ENCODE measurements at regions not wholly inside any gene's neighbourhood (a gene's known extent, or its start where the extent isn't known, plus 50 kb on each side); places are given as distances from the start of the nearest gene placed in this dataset.
A peak's percentile ranks its signal among the peaks of the same experiment; 100 is the strongest.

DNA sequence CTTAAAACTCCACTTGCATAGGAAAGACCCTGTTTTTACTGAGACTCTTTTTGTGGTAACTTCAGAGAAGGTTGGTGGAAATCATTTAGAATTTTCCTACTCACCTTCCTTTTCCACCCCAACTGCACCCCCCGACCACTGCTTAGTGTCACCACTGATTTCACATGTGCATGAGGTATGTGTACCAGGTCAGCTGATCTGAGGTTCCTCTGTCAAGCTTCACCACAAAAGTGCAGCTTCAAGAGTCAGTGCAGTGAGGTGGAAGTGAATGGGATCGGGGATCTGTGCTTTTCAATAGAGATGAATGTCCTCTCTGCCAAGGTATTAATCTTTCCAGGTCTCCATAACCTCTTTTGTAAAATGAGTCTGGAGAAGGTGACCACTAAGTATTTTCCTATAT is 260.5 kb upstream of the WWC1 start:
- no peaks in the 10 kb centered on the region for H3K36me3 ChIP-seq (ENCODE audit: control insufficient read depth, insufficient read depth, low read length)
- H3K4me1 ChIP-seq (ENCODE audit: control insufficient read depth, insufficient read depth, low read length): no peaks in the 10 kb centered on the region
- no CpG with 5 or more reads among the region's 2 CpGs for WGBS (ENCODE audit: insufficient coverage, insufficient read length)
- H3K27ac ChIP-seq (ENCODE audit: low read length): no peak overlapping the region
- no peak overlapping the region for H3K4me3 ChIP-seq (ENCODE audit: low read length)
- H3K9me3 ChIP-seq (ENCODE audit: control insufficient read depth, insufficient read depth, low read length): no peaks in the 10 kb centered on the region
- H3K27me3 ChIP-seq (ENCODE audit: control insufficient read depth, insufficient read depth, low read length): no peaks in the 10 kb centered on the region
- DNase-seq (ENCODE audit: low read depth, low spot score): no peak

DNA sequence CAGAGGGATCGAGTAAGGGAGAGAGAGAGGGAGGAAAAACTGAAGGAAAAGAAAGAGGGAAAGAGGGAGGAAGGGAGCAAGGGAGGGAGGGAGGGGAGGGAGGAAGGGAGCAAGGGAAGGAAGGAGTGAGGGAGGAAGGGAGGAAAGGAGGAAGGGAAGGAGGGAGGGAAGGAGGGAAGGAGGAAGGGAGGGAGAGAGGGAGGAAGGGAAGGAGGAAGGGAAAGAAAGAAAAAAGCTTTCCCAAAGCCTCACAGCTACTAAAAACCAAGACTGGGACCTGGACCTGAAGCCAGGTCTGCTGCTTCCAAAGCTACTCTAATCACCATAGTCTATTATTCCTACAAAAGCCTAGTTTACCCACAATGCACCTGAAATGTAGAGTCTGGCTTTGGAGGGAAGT is 259.8 kb upstream of the WWC1 start:
- no CpG with 5 or more reads among the region's 1 CpG for WGBS (ENCODE audit: insufficient coverage, insufficient read length)
- Histone ChIP-seq H3K36me3 (ENCODE audit: control insufficient read depth, insufficient read depth, low read length) (no peaks in the 10 kb centered on the region), H3K27me3 (ENCODE audit: control insufficient read depth, insufficient read depth, low read length) (no peaks in the 10 kb centered on the region), H3K9me3 (ENCODE audit: control insufficient read depth, insufficient read depth, low read length) (no peaks in the 10 kb centered on the region), H3K27ac (ENCODE audit: low read length) (no peak overlapping the region), H3K4me3 (ENCODE audit: low read length) (no peak overlapping the region), H3K4me1 (ENCODE audit: control insufficient read depth, insufficient read depth, low read length) (no peaks in the 10 kb centered on the region)
- DNase-seq (ENCODE audit: low read depth, low spot score): no peak

DNA sequence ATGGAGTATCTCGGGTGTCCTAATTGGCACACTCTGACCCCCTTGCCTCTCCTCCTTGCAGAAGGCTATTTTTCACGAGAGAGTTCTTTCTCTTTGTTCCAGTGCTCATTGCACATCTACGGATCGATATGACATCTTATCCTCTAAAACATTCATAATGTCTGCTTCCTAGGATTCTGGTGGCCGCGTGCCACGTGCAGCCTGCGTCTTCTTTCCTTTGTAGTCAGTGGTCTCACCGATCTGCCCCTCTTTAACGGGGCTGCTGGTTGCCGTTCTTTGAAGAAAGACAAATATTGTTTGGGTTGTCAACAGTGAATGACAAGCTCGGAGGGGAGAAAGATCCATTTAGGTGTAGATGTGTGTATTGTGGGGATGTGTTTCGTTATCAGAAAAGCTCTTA is 252.4 kb upstream of the WWC1 start:
- Histone ChIP-seq H3K27me3 (ENCODE audit: control insufficient read depth, insufficient read depth, low read length) (no peaks in the 10 kb centered on the region), H3K36me3 (ENCODE audit: control insufficient read depth, insufficient read depth, low read length) (no peaks in the 10 kb centered on the region), H3K9me3 (ENCODE audit: control insufficient read depth, insufficient read depth, low read length) (no peaks in the 10 kb centered on the region), H3K4me1 (ENCODE audit: control insufficient read depth, insufficient read depth, low read length) (peaks cover 2% of the 10 kb centered on the region; the same call in 1 of the 2 replicates), H3K27ac (ENCODE audit: low read length) (no peak overlapping the region), H3K4me3 (ENCODE audit: low read length) (no peak overlapping the region)
- no peak for DNase-seq (ENCODE audit: low read depth, low spot score)
- no CpG with 5 or more reads among the region's 13 CpGs for WGBS (ENCODE audit: insufficient coverage, insufficient read length)

DNA sequence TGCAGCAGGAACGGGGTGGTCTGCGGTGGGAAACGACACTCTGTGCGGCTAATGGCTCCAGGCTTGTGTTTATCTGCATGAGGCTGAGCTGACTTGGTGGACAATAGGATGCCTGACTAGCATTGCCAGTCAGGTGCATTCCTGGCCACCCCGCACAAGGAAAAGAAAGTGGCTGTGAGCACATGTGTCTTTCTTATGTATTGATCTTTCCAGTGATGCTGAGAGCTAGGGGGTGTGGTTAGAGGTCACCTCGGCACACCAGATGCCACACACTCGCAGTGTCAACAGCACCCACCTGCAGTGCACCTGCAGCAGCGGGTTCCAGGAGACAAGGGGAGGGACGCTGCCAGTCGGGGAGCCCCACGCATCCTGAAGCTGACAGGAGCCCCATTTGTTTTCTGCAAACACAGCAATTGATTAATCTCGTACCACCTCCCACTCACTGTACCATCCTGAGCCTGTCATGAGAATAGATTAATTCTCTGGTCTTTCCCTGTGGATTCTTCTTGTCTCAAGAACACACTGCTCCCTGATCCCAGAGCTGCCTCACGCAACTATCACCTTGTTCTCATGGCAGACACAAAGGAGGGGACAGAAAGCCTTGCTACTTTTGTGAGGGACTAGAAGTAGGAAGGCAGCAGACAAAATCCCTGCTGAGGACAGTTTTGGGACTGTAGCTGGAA is 251.7 kb upstream of the WWC1 start:
- Histone ChIP-seq H3K27me3 (ENCODE audit: control insufficient read depth, insufficient read depth, low read length) (no peaks in the 10 kb centered on the region), H3K4me1 (ENCODE audit: control insufficient read depth, insufficient read depth, low read length) (peaks cover 2% of the 10 kb centered on the region; the same call in 1 of the 2 replicates), H3K9me3 (ENCODE audit: control insufficient read depth, insufficient read depth, low read length) (no peaks in the 10 kb centered on the region), H3K27ac (ENCODE audit: low read length) (no peak overlapping the region), H3K36me3 (ENCODE audit: control insufficient read depth, insufficient read depth, low read length) (no peaks in the 10 kb centered on the region), H3K4me3 (ENCODE audit: low read length) (no peak overlapping the region)
- no peak for DNase-seq (ENCODE audit: low read depth, low spot score)
- no CpG with 5 or more reads among the region's 13 CpGs for WGBS (ENCODE audit: insufficient coverage, insufficient read length)

DNA sequence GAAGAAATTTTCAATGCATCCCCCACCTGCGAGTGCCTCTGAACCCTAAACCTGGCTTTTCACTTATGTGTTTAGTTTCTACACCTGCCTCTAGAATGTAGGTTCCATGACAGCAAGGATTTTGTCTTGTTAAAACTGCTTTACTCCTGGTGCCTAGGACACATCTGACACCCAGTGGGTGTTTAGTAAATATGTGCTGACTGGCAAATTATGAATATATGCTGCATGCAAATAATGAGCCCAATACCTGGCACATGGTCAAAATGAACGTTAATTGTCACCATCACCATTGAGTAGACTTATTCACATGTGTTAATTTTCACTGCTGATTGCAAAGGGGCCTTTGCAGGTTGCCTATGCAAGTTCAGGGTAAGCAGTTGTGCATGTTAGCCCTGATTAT is 249.9 kb upstream of the WWC1 start:
- Histone ChIP-seq H3K4me3 (ENCODE audit: low read length) (no peak overlapping the region), H3K4me1 (ENCODE audit: control insufficient read depth, insufficient read depth, low read length) (peaks cover 2% of the 10 kb centered on the region; the same call in 1 of the 2 replicates), H3K27ac (ENCODE audit: low read length) (no peak overlapping the region), H3K27me3 (ENCODE audit: control insufficient read depth, insufficient read depth, low read length) (no peaks in the 10 kb centered on the region), H3K36me3 (ENCODE audit: control insufficient read depth, insufficient read depth, low read length) (no peaks in the 10 kb centered on the region), H3K9me3 (ENCODE audit: control insufficient read depth, insufficient read depth, low read length) (no peaks in the 10 kb centered on the region)
- no CpG with 5 or more reads among the region's 2 CpGs for WGBS (ENCODE audit: insufficient coverage, insufficient read length)
- no peak for DNase-seq (ENCODE audit: low read depth, low spot score)

DNA sequence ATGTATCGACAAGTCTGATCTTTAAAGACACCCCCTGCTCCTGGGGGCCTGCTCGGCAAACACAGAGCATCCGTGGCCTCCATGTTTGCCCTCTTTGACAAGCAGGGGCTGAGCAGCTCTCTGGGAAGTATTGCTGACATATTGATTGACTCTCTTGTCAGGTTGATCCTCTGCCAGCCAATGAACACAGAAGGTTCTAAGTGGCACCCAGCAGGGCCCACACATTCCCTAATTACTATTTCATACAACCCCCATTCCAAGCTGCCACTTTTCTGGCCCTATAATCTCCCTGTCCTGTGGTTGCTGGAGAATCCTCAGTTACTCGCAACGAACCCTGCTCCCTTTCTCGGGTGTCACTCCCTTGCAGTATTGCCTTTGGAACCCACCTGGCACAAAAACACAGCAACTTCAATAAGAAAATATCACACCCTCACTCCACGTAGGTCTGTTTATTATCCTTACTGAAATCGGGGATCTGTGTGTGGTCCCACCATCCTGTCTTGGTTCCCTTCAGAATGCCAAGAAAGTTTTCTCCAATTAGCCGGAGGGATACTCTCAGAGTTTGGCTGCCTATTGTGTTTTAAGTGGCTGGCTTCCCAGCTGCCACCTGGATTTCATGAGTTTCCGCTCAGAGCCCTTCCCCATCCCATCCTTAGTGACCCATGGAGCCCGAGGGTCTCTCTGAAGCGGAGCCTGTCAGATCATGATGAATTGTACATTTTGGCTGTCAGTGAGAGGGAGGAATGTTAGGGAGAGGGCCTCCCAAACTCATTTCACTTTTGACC is 249.0 kb upstream of the WWC1 start:
- no CpG with 5 or more reads among the region's 12 CpGs for WGBS (ENCODE audit: insufficient coverage, insufficient read length)
- H3K4me3 ChIP-seq (ENCODE audit: low read length): no peak overlapping the region
- H3K27ac ChIP-seq (ENCODE audit: low read length): no peak overlapping the region
- DNase-seq (ENCODE audit: low read depth, low spot score): no peak
- H3K9me3 ChIP-seq (ENCODE audit: control insufficient read depth, insufficient read depth, low read length): no peaks in the 10 kb centered on the region
- peaks cover 2% of the 10 kb centered on the region; the same call in 1 of the 2 replicates for H3K4me1 ChIP-seq (ENCODE audit: control insufficient read depth, insufficient read depth, low read length)
- H3K27me3 ChIP-seq (ENCODE audit: control insufficient read depth, insufficient read depth, low read length): no peaks in the 10 kb centered on the region
- H3K36me3 ChIP-seq (ENCODE audit: control insufficient read depth, insufficient read depth, low read length): no peaks in the 10 kb centered on the region

DNA sequence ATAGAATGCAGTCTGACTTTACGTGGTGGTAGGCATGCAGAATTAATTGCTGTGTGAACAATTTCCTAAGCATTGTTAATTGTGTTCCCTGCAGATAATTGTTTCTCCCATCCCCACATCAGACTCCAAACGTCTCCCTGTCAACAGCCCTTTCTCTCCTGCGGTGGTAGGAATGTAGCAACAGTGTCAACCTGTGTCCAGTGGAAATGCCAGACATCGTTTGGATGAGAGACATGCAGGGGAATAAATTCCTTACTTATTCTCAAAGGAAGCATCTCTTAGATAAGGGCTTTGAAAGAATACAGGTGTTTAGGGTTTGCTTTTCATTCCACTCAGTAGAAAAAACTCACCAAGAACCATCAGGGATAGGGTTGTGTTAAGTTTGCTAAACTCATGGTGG is 245.3 kb upstream of the WWC1 start:
- Histone ChIP-seq H3K27me3 (ENCODE audit: control insufficient read depth, insufficient read depth, low read length) (no peaks in the 10 kb centered on the region), H3K27ac (ENCODE audit: low read length) (no peak overlapping the region), H3K9me3 (ENCODE audit: control insufficient read depth, insufficient read depth, low read length) (no peaks in the 10 kb centered on the region), H3K4me1 (ENCODE audit: control insufficient read depth, insufficient read depth, low read length) (peaks cover 3% of the 10 kb centered on the region), H3K4me3 (ENCODE audit: low read length) (no peak overlapping the region), H3K36me3 (ENCODE audit: control insufficient read depth, insufficient read depth, low read length) (no peaks in the 10 kb centered on the region)
- no CpG with 5 or more reads among the region's 4 CpGs for WGBS (ENCODE audit: insufficient coverage, insufficient read length)
- DNase-seq (ENCODE audit: low read depth, low spot score): no peak

DNA sequence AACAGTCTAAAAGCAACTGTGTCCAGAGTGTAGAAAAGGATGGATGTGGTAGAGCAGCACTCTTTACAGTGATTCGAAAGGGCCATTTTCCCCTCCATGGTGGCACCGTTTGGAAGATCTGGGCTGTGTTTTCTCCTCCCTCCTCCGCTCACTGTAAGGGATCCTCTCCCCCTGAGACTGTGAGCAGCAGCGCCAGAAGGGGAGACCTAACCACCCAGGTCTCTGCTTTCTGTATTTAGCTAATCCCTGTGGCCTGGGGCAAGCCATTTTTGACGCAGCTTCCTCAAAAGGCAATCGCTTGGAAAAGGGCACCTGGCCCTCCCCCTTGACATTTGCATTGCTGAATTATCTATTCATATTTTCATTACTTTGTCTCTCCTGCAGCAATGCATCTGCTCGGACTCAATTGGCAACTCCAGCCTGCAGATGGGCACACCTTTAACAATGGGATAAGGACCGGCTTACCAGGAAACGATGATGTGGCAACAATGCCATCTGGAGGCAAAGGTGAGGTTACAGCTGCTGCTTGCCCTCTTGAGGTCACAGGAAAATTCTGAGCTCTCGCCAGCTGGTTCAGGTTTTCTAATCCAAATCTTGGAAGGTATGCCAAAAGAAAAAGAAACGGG is 244.3 kb upstream of the WWC1 start:
- Histone ChIP-seq H3K4me3 (ENCODE audit: low read length) (no peak overlapping the region), H3K36me3 (ENCODE audit: control insufficient read depth, insufficient read depth, low read length) (no peaks in the 10 kb centered on the region), H3K4me1 (ENCODE audit: control insufficient read depth, insufficient read depth, low read length) (peaks cover 3% of the 10 kb centered on the region), H3K9me3 (ENCODE audit: control insufficient read depth, insufficient read depth, low read length) (no peaks in the 10 kb centered on the region), H3K27ac (ENCODE audit: low read length) (no peak overlapping the region), H3K27me3 (ENCODE audit: control insufficient read depth, insufficient read depth, low read length) (no peaks in the 10 kb centered on the region)
- whole genome bisulfite sequencing (ENCODE audit: insufficient coverage, insufficient read length): no CpG with 5 or more reads among the region's 11 CpGs
- peak; percentile 55 for DNase-seq (ENCODE audit: low read depth, low spot score)

DNA sequence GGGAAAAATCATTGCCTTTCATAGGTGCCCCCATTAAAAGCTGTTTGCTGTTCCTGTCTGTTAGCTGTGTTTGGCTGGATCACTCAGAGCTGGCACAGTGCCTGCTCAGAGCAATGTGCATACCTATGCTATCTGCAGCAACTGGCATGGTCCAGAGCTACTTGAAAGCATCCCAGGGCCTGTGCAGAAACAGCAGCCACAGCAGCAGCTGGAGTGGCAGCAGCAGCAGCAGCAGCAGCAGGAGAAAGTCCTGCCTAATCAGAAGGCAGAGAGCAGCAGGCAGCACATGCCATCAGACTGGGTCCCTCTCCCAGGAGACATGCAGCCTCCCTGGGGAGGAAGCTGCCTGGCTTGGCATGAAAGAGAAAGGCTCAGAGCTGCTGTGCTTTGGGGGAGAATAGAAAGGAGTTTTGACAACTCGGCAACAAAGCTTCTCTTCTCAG is 243.8 kb upstream of the WWC1 start:
- WGBS (ENCODE audit: insufficient coverage, insufficient read length): no CpG with 5 or more reads among the region's 1 CpG

DNA sequence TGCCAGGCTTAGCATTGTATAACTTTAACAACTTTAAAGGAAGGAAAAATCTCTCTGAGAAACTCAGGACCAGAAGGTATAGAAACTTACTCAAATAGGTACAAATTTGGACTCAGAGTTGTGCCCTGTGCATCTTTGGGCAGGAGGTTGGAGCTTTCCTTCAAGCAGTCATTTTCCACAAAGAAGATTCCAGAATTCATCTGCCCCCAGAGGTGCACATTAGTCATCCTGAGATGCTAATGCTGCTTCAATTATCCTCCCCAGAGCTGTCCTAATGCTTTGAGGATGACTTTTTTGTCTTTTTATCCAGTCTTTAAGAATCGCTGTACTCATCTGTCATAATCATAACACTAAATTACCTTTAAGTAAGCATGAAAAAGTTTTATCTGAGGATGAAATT is 243.0 kb upstream of the WWC1 start:
- WGBS (ENCODE audit: insufficient coverage, insufficient read length): no CpG with 5 or more reads among the region's 1 CpG
- no peak overlapping the region for H3K4me3 ChIP-seq (ENCODE audit: low read length)
- no peaks in the 10 kb centered on the region for H3K27me3 ChIP-seq (ENCODE audit: control insufficient read depth, insufficient read depth, low read length)
- no peak overlapping the region for H3K27ac ChIP-seq (ENCODE audit: low read length)
- H3K36me3 ChIP-seq (ENCODE audit: control insufficient read depth, insufficient read depth, low read length): no peaks in the 10 kb centered on the region
- H3K4me1 ChIP-seq (ENCODE audit: control insufficient read depth, insufficient read depth, low read length): peaks cover 3% of the 10 kb centered on the region
- no peak for DNase-seq (ENCODE audit: low read depth, low spot score)
- H3K9me3 ChIP-seq (ENCODE audit: control insufficient read depth, insufficient read depth, low read length): no peaks in the 10 kb centered on the region

More for the DNA sequence above, 243.8 kb upstream of the WWC1 start:
- Histone ChIP-seq H3K27me3 (ENCODE audit: control insufficient read depth, insufficient read depth, low read length) (no peaks in the 10 kb centered on the region), H3K9me3 (ENCODE audit: control insufficient read depth, insufficient read depth, low read length) (no peaks in the 10 kb centered on the region), H3K4me1 (ENCODE audit: control insufficient read depth, insufficient read depth, low read length) (peaks cover 3% of the 10 kb centered on the region), H3K27ac (ENCODE audit: low read length) (no peak overlapping the region), H3K36me3 (ENCODE audit: control insufficient read depth, insufficient read depth, low read length) (no peaks in the 10 kb centered on the region), H3K4me3 (ENCODE audit: low read length) (no peak overlapping the region)
- DNase-seq (ENCODE audit: low read depth, low spot score): no peak
